ENCODE measurements at regions not wholly inside any gene's neighbourhood (a gene's known extent, or its start where the extent isn't known, plus 50 kb on each side); places are given as distances from the start of the nearest gene placed in this dataset.

- no peak for TF ChIP-seq EP300 (IDR thresholded peaks at IDR 0.05)
- TF ChIP-seq CTCF (IDR thresholded peaks at IDR 0.05) = no peak
- no peak for TF ChIP-seq POLR2A (IDR thresholded peaks at IDR 0.05)
- no peak for DNase-seq (ENCODE audit: low spot score in 2 of 2)
- no peaks in the 10 kb centered on the region for H3K27me3 ChIP-seq
- no peak overlapping the region for H3K27ac ChIP-seq
- peaks cover 0 to 9% (median 0%) of the 10 kb centered on the region in 4 donors for H3K9me3 ChIP-seq
- H3K4me1 ChIP-seq = no peaks in the 10 kb centered on the region
- no peaks in the 10 kb centered on the region for H3K36me3 ChIP-seq
- WGBS, 2 donors = 80 to 85% methylated on average over 3 of the region's 3 CpGs
- no peak overlapping the region for H3K4me3 ChIP-seq
These were observed 1181.6 kb upstream of the SORCS1 start for GRCh38 chr10:108346066-108346465.

- no peaks in the 10 kb centered on the region for H3K27me3 ChIP-seq
- peaks cover 0 to 9% (median 0%) of the 10 kb centered on the region in 4 donors for H3K9me3 ChIP-seq
- H3K4me1 ChIP-seq = no peaks in the 10 kb centered on the region
- no peak for TF ChIP-seq POLR2A (IDR thresholded peaks at IDR 0.05)
- no peak for TF ChIP-seq CTCF (IDR thresholded peaks at IDR 0.05)
- no peak for TF ChIP-seq EP300 (IDR thresholded peaks at IDR 0.05)
- DNase-seq (ENCODE audit: low spot score in 2 of 2) = no peak
- no peak overlapping the region for H3K27ac ChIP-seq
- no peak overlapping the region for H3K4me3 ChIP-seq
- H3K36me3 ChIP-seq = no peaks in the 10 kb centered on the region
These were observed 1173.6 kb upstream of the SORCS1 start for GRCh38 chr10:108338146-108338545.

GRCh38 chr10:108336836-108337235, 1172.3 kb upstream of the SORCS1 start:
- Histone ChIP-seq H3K27ac (no peak overlapping the region), H3K36me3 (no peaks in the 10 kb centered on the region)

GRCh38 chr10:108327706-108328105, 1163.2 kb upstream of the SORCS1 start:
- Histone ChIP-seq H3K9me3 (no peaks in the 10 kb centered on the region), H3K4me3 (no peak overlapping the region), H3K27me3 (no peaks in the 10 kb centered on the region), H3K36me3 (no peaks in the 10 kb centered on the region), H3K4me1 (no peaks in the 10 kb centered on the region), H3K27ac (no peak overlapping the region)
- 88 to 97% methylated on average over 3 of the region's 3 CpGs for WGBS, 2 donors
- DNase-seq (ENCODE audit: low spot score in 2 of 2) = no peak
- TF ChIP-seq CTCF (IDR thresholded peaks at IDR 0.05) = no peak
- no peak for TF ChIP-seq EP300 (IDR thresholded peaks at IDR 0.05)
- no peak for TF ChIP-seq POLR2A (IDR thresholded peaks at IDR 0.05)

More at GRCh38 chr10:108336836-108337235, 1172.3 kb upstream of the SORCS1 start:
- no peak for DNase-seq (ENCODE audit: low spot score in 2 of 2)
- no peak overlapping the region for H3K4me3 ChIP-seq
- no peaks in the 10 kb centered on the region for H3K4me1 ChIP-seq
- no peaks in the 10 kb centered on the region for H3K27me3 ChIP-seq
- H3K9me3 ChIP-seq = peaks cover 0 to 6% (median 0%) of the 10 kb centered on the region in 4 donors
- TF ChIP-seq CTCF (IDR thresholded peaks at IDR 0.05) = no peak
- no peak for TF ChIP-seq EP300 (IDR thresholded peaks at IDR 0.05)
- TF ChIP-seq POLR2A (IDR thresholded peaks at IDR 0.05) = no peak

GRCh38 chr10:108323274-108323798, 1158.8 kb upstream of the SORCS1 start:
- 31 to 65% methylated on average over 3 of the region's 3 CpGs for WGBS, 2 donors
- H3K9me3 ChIP-seq = no peaks in the 10 kb centered on the region
- H3K4me1 ChIP-seq = no peaks in the 10 kb centered on the region
- no peak overlapping the region for H3K4me3 ChIP-seq
- no peaks in the 10 kb centered on the region for H3K36me3 ChIP-seq
- H3K27ac ChIP-seq = no peak overlapping the region
- no peak for TF ChIP-seq CTCF (IDR thresholded peaks at IDR 0.05)
- no peak for TF ChIP-seq POLR2A (IDR thresholded peaks at IDR 0.05)
- TF ChIP-seq EP300 (IDR thresholded peaks at IDR 0.05) = no peak
- H3K27me3 ChIP-seq = no peaks in the 10 kb centered on the region
- DNase-seq (ENCODE audit: low spot score in 2 of 2) = no peak

Measured in tibial nerve (tissue), 4 donors.